ENCODE measurements at regions not wholly inside any gene's neighbourhood (a gene's known extent, or its start where the extent isn't known, plus 50 kb on each side); places are given as distances from the start of the nearest gene placed in this dataset.

DNA sequence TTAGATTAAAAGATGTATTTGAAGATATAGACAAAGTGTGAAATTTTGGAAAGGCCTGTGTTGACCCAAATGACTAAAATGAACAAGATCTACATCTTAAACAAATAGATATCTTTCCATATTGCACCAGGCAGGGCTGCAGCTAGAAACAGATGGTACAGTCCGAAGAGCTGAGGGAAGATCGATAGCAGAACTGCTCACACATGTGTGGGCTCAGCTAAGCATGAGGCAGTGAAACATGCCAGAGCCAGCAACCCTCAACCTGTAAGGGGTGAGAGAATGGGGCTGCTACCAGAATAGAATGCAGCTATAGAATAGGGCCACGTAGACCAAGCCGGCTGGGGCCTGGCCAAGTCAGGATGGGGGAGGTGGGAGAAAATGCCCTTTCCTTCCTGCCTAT lies 87.8 kb downstream of the SLC5A7 start:
- Histone ChIP-seq H3K4me2 (no peak overlapping the region), H3K27ac (no peak overlapping the region), H3K36me3 (ENCODE audit: low read depth) (no peaks in the 10 kb centered on the region), H2AFZ (no peak overlapping the region), H4K20me1 (ENCODE audit: insufficient read depth) (no peaks in the 10 kb centered on the region), H3K9me3 (ENCODE audit: insufficient read depth, low read depth) (no peaks in the 10 kb centered on the region), H3K4me3 (no peak overlapping the region), H3K79me2 (ENCODE audit: low read depth) (no peaks in the 10 kb centered on the region), H3K9me2 (ENCODE audit: insufficient read depth) (no peaks in the 10 kb centered on the region), H3K4me1 (replicated peaks; ENCODE audit: insufficient read depth) (no peaks in the 10 kb centered on the region), H3K27me3 (ENCODE audit: insufficient read depth, low read depth) (peaks cover 50% of the 10 kb centered on the region), H3F3A (ENCODE audit: insufficient read depth, low read depth) (no peaks in the 10 kb centered on the region)
- ChIA-PET POLR2A (ENCODE audit: unreplicated experiment) (no interaction called here), CTCF (no interaction called here)
- no peak for DNase-seq
- intact Hi-C loops (cut with micrococcal nuclease; ENCODE audit: unreplicated experiment): no loop called here
- no TSS peak for BruUV-seq (replicated peaks)
- TF ChIP-seq CTCF (conservative IDR thresholded peaks at IDR 0.05): no peak
- TF ChIP-seq EZH2 (IDR thresholded peaks at IDR 0.05; ENCODE audit: low read depth): no peak

DNA sequence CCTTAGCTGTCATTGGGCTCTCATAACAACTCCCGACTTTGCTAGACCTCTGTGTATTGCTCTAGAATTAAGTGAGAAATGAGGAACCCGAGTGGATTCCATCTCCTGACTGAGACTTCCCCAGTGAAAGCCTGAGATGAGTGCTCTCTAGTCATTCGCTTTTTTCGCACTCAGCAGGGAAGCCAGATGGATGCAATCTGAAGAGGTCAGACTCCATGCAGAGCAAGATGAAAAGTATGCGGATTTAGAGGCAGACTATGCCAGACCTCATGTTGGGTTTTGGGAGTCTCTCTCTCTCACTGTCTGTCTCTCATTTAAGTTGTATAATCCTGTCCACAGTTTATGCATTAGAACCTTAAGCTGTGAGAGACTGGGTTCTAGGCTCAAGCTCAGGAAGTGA lies 88.6 kb downstream of the SLC5A7 start:
- no TSS peak for BruUV-seq (replicated peaks)
- no peaks in the 10 kb centered on the region for H3K79me2 ChIP-seq (ENCODE audit: low read depth)
- H3K4me3 ChIP-seq: no peak overlapping the region
- no peaks in the 10 kb centered on the region for H3K9me2 ChIP-seq (ENCODE audit: insufficient read depth)
- ChIA-PET CTCF (no interaction called here), POLR2A (ENCODE audit: unreplicated experiment) (no interaction called here)
- H3K4me1 ChIP-seq (replicated peaks; ENCODE audit: insufficient read depth): no peaks in the 10 kb centered on the region
- no peak overlapping the region for H2AFZ ChIP-seq
- peaks cover 42% of the 10 kb centered on the region for H3K27me3 ChIP-seq (ENCODE audit: insufficient read depth, low read depth)
- H3K27ac ChIP-seq: no peak overlapping the region
- no peak for TF ChIP-seq CTCF (conservative IDR thresholded peaks at IDR 0.05)
- TF ChIP-seq EZH2 (IDR thresholded peaks at IDR 0.05; ENCODE audit: low read depth): no peak
- H3K36me3 ChIP-seq (ENCODE audit: low read depth): no peaks in the 10 kb centered on the region
- no peaks in the 10 kb centered on the region for H3K9me3 ChIP-seq (ENCODE audit: insufficient read depth, low read depth)
- no peaks in the 10 kb centered on the region for H3F3A ChIP-seq (ENCODE audit: insufficient read depth, low read depth)
- no peak overlapping the region for H3K4me2 ChIP-seq
- no peak for DNase-seq
- intact Hi-C loops (cut with micrococcal nuclease; ENCODE audit: unreplicated experiment): no loop called here
- no peaks in the 10 kb centered on the region for H4K20me1 ChIP-seq (ENCODE audit: insufficient read depth)

DNA sequence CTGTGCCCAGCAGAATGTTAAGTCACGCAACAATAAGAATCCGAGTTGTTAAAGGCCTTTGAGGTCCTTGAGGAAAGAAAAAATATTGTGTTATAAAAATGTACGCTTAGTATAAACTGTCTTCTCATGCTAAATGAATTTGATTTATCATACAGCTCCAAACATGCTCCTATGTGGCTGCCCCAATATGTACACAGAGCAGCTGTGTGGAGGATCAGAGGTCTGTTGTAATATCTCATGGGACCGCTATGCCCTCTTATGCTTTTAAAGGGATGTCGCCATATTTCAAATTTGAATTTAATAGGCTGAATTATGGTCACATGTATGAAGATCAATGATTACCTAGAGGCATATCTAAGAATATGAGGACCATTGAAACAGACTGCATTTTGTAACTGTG lies 90.2 kb downstream of the SLC5A7 start:
- no peaks in the 10 kb centered on the region for H3K9me3 ChIP-seq (ENCODE audit: insufficient read depth, low read depth)
- no peaks in the 10 kb centered on the region for H3F3A ChIP-seq (ENCODE audit: insufficient read depth, low read depth)
- TF ChIP-seq EZH2 (IDR thresholded peaks at IDR 0.05; ENCODE audit: low read depth) (no peak), CTCF (conservative IDR thresholded peaks at IDR 0.05) (no peak)
- no peaks in the 10 kb centered on the region for H4K20me1 ChIP-seq (ENCODE audit: insufficient read depth)
- no peaks in the 10 kb centered on the region for H3K4me1 ChIP-seq (replicated peaks; ENCODE audit: insufficient read depth)
- DNase-seq: no peak
- H3K4me3 ChIP-seq: no peak overlapping the region
- intact Hi-C loops (cut with micrococcal nuclease; ENCODE audit: unreplicated experiment): no loop called here
- ChIA-PET POLR2A (ENCODE audit: unreplicated experiment) (no interaction called here), CTCF (no interaction called here)
- H3K79me2 ChIP-seq (ENCODE audit: low read depth): no peaks in the 10 kb centered on the region
- no peak overlapping the region for H2AFZ ChIP-seq
- peaks cover 42% of the 10 kb centered on the region for H3K27me3 ChIP-seq (ENCODE audit: insufficient read depth, low read depth)
- H3K36me3 ChIP-seq (ENCODE audit: low read depth): no peaks in the 10 kb centered on the region
- no peak overlapping the region for H3K4me2 ChIP-seq
- H3K9me2 ChIP-seq (ENCODE audit: insufficient read depth): no peaks in the 10 kb centered on the region
- BruUV-seq (replicated peaks): no TSS peak
- no peak overlapping the region for H3K27ac ChIP-seq
